GM19351 (cell line): ENCODE measurements at regions not wholly inside any gene's neighbourhood (a gene's known extent, or its start where the extent isn't known, plus 50 kb on each side); places are given as distances from the start of the nearest gene placed in this dataset.

ENCODE experiments used
- ATAC-seq: cut with Tn5 transposase; IDR thresholded peaks from one replicate; pipeline ENCODE4 v1.9.1; 2021; ENCODE audit warnings: mild to moderate bottlenecking, moderate library complexity; ENCODE audit not compliant: unreplicated experiment

DNA sequence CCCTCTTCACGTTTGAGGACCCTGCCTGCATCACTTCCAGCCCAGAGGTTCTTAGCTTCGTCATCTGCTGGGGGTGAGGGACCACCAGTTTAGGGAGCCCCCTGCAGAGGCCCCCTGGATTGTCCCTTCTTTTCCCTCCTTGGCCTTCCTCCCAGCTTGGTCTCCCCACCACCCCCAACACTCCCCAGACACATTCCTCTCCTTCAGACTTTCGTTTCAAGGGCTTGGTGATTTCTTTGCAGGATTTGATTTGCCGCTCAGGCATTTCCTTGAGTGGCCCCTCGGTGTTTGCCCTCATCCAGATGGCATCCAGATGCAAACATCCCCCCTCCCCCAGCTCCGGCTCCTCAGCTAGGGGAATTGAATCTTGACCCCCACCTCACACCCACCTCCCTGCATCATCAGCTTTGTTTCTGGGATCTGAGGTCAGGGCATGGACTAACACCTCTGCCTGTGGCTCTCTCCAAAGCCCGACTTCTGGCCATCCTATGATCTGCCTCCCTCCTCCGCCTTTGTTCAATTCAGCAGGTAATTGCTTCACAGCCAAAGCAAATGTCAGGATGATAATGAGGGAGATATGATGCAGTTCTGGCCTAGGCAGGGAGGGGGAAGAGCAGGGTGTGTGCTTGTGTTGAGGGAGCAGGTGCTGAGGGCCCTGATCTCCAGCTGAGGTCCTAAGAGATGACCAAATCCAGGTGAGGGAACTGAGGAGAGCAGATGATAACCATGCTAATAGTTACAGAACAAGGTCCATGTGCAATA, 141.5 kb downstream of the VEGFA start:
- no peak for ATAC-seq

DNA sequence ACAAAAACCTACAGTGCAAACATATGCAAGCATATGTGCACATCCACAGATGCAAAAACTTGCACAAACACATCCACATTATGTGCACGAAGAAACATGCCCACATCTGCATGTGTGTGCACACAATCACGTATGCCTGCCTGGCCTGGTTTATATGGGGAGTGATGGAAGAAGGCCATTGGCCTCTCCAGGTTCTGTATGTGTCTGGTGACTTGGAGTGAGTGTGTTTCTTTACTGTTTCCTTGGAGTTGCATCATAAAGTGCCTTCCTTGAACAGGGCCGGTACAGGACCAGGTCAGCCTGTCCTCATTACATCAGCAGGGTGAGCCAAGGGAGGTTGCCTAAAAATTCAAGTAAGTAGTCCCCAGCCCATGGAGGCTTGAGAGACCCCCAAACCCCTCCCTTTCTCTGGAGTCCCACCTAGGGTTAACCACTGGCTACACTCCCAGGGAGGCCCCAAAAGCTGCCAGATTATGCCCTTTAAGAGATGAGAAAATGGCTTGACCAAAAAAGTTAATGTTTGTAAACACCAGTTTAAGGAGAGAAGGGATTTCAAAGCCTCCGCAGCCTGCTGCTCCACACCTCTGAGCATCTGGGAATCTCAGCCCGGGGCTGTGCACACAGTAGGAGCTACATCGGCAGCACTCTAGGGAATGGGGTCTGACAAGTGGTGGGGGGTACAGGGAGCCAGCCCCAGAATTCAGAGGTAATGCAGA, 140.8 kb downstream of the VEGFA start:
- no peak for ATAC-seq

DNA sequence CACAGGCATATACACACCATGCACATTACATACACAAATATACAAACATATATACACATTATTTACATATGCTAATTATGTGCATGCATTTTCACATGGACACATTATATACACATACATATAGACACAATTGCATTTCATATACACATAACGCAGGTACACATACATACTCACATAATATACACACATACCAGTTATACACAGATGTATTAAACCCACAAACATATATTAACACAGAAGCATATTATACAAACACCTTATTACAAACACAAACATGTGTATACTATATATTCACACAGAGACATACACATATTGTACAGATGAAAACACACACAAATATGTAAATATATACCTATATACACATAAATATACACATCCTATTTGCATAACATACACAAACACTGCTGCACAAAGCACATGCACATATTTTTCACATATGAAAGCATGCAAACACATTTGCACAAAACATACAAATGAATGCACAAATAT, 140.2 kb downstream of the VEGFA start:
- no peak for ATAC-seq

DNA sequence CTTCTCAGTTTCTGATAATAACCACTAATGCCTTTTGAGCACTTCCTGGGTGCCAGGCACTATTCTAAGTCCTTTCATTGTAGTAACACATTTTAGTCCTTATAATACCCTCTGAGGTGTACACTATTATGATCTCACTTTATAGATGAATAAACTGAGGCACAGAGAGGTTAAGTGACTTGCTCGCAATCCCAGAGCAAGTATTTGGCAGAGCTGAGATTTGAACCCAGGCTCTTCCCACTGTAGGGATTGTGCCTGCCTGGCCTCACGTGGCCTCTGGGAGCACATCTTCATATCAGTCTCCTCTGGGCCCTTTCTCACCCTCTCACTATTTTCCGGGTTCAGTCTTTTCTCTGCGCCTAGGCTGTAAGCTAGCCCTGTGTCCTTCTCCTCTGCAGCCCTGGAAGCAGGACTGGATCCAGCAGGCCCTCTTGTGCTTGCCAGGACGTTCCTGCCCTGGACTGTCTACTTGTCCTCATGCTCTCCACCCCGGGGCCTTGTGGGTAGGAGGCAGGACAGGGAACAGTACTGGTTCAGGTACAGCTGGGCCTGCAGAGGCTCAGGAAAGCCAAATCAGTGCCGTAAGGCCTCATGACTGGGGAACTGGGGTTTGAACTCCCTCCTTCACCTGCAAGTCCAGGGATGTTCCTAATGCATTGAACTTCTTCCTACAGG, 139.6 kb downstream of the VEGFA start:
- ATAC-seq = no peak

DNA sequence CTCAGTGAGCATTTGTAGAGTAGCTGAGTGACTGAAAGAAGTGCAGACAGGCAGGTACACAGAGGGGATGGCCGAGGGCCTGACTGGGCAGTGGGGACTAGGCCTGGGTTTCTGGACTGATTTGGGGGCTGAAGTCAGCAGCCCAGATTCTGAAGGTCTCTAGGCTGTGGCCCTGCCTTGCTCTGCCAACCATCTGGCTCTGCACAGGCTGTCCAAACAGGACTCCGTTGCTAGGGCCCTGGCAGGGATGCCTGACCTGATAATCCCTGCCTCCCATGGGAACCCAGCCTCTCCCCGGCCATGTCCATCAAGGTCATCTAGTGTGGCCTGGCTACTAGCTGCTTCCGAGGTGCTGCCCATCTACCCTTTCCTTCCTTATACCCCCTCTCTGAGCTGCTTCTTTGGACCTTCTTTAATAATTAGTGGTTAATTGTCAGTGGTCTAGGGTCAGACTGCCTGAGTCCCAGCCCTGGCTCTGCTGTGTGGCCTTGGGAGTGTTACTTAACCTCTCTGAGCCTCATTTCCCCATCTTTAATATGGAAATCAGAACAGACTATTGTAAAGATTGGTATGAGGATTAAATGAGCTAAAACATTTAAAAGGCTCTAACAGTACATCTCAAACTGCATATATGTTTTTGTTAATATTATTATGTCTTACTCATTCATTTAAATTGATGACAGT, 137.9 kb downstream of the VEGFA start:
- ATAC-seq = no peak

DNA sequence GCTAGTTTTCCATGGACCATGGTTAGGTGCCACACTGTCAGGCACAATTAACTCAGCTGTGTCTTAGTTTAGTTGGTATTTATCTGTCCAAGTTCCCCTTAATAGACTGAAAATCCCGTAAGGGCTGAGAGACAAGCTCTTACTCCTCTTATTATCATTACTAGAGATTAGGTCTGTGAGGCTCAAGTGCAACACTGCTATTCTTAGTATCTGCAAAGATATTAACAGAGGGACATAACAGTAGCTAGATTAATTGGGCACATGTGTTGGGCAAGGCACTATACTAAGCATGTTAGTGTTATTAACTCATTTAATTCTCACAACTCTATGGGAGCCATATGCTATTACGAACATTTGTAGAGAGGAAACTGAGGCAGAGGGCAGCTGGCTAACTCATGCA, 137.3 kb downstream of the VEGFA start:
- ATAC-seq = no peak

DNA sequence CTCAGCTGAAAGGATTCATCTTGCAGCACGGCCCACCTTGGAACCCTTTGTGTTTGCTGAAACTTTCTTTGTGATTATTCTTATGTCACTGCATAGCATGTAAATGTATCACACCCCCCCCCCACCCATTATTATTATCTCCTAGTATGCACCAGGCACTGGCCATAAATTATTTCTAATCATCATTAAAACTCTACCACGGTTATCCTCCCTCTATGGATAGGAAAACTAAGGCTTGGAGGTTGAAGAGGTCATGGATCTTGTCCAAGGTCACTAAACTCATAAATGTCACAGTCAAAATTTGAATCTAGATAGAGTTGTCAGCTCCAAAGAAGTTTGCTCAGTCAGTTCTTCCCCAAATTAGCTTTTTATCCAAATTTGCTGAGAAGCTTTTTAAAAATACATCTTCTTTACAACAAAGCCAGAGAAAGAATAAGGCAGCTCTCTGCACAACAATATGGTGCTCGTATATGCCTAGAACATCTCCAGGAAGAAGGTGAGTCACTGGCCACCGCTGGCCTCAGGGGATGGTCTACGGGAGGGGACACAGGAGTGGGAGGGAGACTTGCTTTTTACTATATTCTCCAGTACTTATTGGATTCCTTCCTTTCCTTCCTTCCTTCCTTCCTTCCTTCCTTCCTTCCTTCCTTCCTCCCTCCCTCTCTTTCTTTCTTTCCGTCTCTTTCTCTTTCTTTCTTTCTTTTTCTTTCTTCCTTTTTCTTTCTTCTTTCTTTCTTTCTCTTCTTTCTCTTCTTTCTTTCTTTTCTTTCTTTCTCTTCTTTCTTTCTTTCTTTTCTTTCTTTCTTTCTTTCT, 134.5 kb downstream of the VEGFA start:
- no peak for ATAC-seq

DNA sequence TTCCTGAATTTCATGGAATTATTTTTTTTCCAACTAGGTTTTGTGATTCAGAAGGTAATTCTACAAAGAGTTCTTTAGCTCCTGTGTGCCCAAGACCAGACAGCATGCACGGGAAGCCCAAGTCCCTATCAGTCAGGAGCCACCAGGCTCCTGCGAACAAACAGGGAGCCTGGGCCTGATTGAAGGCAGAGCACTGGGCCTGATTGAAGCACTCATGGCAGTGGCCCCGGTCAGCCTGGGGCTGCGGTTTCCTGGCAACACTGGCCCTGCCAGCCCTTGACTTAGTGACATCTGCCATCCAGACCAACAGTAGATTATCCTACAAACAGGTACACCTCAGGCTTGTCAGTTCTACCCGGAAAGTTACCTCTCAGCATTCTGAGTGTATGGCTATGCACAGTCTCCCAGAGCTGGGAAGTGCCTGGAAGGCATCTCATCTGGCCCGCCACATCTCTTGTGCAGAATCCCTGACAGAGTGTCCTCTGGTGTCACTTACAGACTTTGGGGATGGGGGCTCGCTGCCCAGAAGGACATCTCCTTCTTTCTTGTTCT, 133.8 kb downstream of the VEGFA start:
- ATAC-seq = no peak

DNA sequence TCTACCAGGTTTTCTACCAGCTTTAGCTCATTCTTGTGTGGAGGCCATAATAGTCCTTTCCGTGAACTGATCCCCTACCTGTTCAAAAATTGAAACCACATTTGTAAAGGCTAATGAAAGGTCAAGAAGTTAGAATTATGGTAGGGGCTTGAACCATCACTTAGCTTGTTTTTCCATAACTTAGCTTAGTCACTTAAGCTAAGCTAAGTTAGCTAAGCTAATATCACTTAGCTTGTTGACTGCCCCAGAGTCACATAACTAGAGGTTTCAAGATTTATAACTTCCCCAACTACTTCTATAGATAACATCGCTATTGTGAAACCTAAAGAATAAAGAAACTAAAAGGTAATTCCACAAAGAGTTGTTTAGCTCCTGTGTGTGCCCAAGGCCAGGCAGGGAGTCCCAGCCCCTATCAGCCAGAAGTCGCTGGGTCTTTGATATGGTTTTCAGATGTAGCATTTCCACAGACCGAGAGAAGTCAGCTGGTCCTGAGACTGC, 131.8 kb downstream of the VEGFA start:
- ATAC-seq = no peak

DNA sequence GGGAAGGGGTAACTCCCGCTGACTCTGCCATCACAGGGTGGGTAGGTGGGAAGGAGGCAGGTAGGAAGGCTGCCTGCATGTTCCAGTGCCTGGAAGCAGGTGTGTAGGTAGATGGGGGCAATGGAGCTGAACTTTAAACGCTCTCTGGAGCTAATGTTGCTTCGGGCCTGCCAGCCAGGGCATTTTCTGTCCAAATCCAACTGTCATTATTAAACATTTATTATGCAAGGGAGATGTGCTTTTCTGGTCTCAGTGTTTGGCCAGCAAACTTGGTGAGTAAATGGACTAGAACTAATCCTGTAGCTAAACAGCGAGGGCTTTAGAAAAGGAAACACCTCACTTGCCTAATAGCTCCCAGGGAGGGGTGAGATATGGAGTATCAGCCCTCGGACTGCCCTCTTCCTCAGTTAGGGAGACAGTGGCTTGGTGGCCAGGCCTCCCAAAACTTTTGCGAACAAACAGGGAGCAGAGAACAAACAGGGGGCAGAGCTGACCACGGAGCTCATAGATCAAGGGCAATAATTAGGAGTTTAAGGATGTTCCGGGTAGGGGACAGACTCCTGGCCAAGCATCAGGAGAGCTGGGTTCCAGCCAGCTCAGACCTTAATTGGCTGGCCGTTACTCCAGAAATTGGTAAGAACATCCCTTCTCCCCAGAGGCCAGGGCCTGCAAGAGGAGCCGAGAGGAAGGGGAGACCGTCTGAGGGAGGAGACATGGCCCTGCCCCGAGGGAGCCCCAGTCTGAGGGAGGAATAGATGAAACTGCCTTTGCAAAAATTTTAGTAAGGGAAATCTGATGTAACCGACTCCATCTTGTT, 131.1 kb downstream of the VEGFA start:
- no peak for ATAC-seq

DNA sequence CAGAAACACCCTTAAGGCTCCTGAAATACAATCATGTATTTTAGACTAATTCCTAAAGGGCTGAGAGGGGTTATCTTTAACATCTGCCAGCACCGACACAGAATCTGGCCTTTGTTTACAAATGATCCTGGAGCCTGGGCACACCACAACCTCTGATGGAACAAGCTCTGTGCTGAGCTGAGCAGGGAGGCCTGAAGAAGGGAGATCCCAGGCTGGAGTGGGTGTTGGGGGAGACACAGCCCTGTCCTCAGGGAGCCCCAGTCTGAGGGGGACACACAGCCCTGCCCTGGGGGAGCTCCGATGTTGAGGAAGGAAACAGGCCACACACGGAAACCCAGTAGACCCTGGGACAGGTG, 130.5 kb downstream of the VEGFA start:
- ATAC-seq = no peak

DNA sequence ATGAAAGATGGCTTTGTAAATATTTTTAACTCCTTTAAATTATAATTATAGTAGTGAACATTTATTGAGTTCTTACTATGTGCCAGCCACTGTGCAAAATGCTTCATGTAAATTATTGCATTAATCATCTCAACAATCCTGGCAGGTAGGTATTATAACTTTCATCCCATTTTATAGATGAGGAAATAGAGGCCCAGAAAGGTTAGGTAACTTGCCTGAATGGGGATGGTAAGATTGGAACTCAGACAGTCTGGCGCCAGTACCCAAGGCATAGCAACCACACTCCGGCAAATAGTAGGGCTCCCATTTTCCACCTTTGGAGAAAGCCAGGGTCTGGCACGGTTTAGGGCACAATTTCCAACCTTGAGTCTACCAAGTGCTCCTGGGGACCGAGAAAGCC, 129.8 kb downstream of the VEGFA start:
- no peak for ATAC-seq

DNA sequence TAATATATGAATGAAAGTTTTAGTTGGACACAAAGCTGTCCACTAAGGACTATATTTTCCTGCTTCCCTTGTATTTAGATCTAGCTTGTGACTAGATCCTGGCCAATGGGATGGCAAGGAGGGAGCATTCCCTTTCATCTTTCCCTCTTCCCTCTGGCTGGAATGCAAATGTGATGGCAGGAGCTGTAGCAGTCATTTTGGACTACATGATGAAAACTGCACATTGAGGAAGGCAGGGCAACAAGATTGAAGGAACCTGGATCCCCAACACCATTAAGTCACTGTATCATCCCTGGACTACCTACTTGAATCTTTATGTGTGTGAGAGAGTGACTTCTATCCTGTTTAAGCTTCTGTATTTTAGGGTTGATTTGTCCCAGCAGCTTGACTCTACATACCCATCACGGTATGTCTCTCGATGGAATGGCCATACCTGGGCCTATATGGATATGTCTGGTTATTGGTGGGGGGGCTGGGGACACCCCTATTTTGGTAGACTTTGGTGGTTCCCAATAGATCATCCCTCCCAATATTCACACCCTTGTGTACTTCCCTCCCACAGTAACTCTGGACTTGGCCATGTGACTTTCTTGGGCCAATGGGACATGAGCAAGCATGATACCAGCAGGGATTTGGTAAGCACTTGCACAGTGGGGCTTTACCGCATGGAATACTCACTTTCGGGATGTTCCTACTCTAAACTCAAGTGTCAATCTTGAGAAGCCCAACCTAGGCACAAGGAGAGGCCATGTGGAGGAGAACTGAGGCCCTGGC, 128.5 kb downstream of the VEGFA start:
- ATAC-seq = no peak

DNA sequence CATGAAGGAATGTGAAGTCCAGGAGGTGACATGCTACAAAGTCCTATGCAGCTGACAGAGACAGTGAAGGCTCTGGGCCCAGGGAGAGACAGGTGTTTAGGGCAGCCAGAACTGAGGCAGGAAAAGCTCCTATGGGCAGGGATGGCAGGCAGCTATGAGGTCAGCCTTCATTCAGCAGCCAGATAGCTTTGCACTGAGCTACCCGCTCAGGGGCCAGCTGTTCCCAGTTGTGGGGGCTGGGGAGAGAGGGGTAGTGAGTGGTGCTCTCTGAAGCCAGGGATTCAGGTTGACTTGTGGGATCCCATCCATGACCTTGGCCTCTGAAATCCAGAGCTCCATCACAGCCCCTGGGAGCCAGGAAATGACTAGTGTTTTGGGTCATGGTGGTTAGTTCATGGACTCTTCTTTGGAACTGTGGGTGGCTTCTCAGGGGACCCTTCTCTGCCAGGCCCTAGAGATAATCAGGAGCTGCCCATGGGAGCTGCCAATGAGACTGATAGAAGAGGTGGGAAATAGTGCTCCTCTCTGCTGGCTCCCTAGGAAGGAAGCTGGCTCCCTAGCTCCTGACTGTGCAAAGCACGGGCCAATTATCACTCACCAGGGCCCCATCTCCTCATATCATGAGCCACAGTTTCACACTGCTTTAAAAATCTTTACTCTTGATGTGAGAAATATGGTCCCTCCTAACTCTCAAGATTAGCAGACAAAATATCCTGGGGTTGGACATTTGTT, 127.7 kb downstream of the VEGFA start:
- no peak for ATAC-seq

DNA sequence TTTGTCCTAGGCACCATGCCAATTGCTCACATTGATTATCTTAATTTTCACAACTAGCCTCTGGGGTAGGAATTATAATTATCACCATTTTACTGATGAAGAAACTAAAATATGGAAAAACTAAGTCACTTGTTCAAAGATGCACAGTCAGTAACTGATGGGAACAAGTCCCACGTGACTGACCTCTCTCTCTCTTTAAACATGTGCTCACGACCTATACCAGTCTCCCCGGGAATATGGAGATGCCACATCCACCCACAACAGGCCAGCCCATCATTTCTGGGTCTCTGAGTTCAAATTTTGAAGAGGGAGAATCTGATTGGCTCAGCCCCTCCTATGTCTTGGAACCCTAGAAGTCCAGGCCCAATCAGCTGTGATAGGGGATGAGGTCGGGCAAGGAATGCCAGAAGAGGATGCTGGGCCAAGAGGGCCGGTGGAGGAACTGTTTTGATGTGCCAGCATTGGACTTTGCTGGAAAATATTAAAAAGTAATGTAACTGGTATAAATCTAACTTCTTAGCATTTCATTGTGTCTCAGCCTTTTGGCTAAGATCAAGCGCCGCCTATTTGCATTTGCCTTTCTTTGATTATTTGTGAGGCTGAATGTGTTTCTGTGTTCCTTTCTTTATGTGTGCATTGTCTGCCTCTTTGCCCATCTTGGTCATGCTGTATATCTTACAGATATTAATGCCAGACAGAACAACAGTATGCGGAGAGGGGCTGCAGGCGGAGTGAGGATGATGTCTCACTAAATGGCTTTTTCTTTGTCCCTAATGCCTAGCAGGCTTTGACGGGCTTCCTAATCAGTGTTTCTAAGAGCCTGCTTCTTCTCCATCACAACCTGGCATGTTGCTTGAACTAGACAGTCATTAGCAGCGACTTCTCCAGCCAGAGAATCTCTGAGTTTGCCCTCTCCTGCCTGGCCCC, 126.6 kb downstream of the VEGFA start:
- no peak for ATAC-seq

DNA sequence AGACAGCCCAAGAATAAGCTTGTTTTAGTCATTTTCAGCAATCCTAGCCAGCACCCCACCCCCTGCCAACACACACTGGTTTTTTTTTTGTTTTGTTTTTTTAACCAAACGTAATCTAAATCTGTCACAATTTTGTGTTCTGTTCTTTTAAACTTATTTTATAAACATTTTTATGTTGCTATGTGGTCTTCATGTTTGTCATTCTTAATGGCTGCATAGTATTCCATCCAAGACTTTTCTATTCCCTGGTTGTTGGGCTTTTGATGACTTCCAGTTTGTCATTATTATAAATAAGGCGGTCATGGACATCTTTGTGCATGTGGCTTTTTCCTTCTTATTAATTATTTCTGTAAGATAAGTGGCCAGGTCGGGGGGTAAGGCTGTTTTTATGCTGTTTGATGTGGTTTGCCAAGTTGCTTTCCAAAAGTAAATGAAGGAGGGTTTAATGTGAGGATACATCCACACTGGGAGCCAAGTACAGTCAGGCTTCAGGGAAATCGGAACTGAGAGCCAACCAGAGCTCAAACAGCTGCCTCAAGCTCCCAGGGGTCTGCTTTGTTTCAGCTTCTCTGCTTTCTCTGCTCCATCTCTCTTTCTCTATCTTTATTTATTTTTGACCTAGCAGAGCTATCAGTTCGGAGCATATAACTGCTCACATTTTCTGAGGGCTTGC, 125.8 kb downstream of the VEGFA start:
- no peak for ATAC-seq
